IgD-negative memory B cell (primary cell): ENCODE measurements at regions not wholly inside any gene's neighbourhood (a gene's known extent, or its start where the extent isn't known, plus 50 kb on each side); places are given as distances from the start of the nearest gene placed in this dataset.

Experiments used
- H3K27ac Mint-ChIP-seq, 3 donors: one replicate each; pipeline ENCODE4 v1.8.0; 2020 to 2022; ENCODE audit warnings: mild to moderate bottlenecking in 3 of 3, mixed read lengths in 3 of 3, moderate library complexity in 1 of 3
- H3K27me3 Mint-ChIP-seq: one replicate; pipeline ENCODE4 v1.8.0; 2021; ENCODE audit warnings: mixed read lengths
- H3K36me3 Mint-ChIP-seq: one replicate; pipeline ENCODE4 v1.8.0; 2020; ENCODE audit warnings: mild to moderate bottlenecking, mixed read lengths
- H3K4me1 Mint-ChIP-seq, 3 donors: one replicate each; pipeline ENCODE4 v1.8.0; 2020 to 2022; ENCODE audit warnings: mixed read lengths in 3 of 3, mild to moderate bottlenecking in 1 of 3
- H3K4me3 Mint-ChIP-seq, 4 donors: one replicate each; pipeline ENCODE4 v1.8.0; 2020 to 2022; ENCODE audit warnings: mild to moderate bottlenecking in 4 of 4, mixed read lengths in 4 of 4, moderate library complexity in 3 of 4
- H3K9me3 Mint-ChIP-seq, 3 donors: one replicate each; pipeline ENCODE4 v1.8.0; 2020 to 2021; ENCODE audit warnings: mixed read lengths in 3 of 3, mild to moderate bottlenecking in 1 of 3

GRCh38 chr5:3010301-3010952 is 258.9 kb upstream of the IRX2 start:
- Mint-ChIP-seq H3K27ac (no peak overlapping the region), H3K36me3 (no peaks in the 10 kb centered on the region), H3K4me1 (no peaks in the 10 kb centered on the region), H3K27me3 (no peaks in the 10 kb centered on the region), H3K4me3 (no peak overlapping the region), H3K9me3 (peaks cover 0 to 9% (median 8%) of the 10 kb centered on the region in 3 donors)

DNA sequence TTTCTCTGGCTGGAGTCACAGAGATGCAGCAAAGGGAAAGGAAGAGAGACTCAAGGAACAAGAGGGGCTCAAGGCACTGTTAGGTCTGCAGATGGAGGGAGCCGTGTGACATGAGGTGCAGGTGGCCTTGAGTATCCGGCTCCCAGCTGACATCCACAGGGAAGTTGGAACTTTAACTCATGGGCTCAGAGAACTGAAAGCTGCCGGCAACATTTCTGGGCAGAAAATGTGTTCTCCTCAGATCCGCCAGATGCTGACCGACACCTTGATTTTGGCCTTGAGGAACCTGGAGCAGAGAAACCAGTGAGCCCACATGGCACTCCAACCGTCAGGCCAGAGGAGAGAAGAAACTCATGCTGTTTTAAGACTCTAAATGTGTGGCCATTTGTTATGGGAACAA is 258.1 kb upstream of the IRX2 start:
- H3K27me3 Mint-ChIP-seq: no peaks in the 10 kb centered on the region
- H3K27ac Mint-ChIP-seq: no peak overlapping the region
- H3K9me3 Mint-ChIP-seq: peaks cover 0 to 9% (median 5%) of the 10 kb centered on the region in 3 donors
- peaks cover 2% of the 10 kb centered on the region for H3K36me3 Mint-ChIP-seq
- H3K4me3 Mint-ChIP-seq: no peak overlapping the region
- H3K4me1 Mint-ChIP-seq: no peaks in the 10 kb centered on the region

DNA sequence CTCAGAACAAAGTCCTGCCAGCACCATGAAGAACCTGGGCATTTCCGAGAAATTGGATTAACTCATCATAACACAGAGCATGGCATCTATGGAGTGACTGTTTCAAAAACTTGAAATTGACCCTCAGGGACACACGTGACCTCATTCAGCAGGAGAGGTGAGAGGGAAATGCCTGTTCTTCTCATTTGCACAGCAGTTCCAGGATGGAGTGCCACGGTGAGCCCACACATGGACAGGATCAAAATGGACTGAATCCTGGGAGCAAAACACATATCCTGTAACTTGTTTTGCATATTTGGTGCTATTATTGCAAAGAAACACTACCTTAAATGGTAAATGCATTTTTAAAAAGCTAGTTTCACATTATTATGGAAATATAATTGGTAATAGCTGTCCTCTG is 256.1 kb upstream of the IRX2 start:
- Mint-ChIP-seq H3K27ac (no peak overlapping the region), H3K4me1 (no peaks in the 10 kb centered on the region), H3K36me3 (peaks cover 2% of the 10 kb centered on the region), H3K27me3 (no peaks in the 10 kb centered on the region), H3K9me3 (peaks cover 0 to 9% (median 4%) of the 10 kb centered on the region in 3 donors), H3K4me3 (no peak overlapping the region)

DNA sequence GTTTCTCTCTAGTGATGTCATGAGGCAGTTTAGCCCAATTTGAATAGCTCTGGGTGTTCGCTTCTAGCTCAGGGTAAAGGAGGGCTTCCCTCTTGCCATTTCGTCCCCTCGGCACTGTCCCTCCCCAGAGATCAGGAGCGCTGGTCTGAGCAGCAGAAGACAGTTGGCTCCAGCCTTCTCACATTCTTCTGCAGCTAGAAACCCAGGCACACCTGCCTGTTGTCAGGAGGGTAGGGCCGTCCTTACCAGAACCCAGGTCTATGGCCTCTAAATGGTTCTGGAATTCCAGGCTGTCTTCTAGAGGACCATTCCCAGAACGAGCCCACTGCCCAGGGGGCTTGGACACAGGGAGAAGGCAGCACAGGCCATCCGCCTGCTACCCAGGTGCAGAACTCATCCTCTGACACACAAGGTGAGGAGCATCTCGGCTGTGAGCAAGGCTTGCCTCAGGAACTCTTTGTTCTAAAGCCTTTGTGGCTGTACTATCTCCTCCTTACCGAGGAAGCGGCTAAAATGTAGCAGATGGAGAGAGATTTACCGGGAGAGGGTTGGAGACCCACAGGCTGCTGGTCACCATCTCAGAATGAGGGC is 255.6 kb upstream of the IRX2 start:
- Mint-ChIP-seq H3K36me3 (peaks cover 2% of the 10 kb centered on the region), H3K9me3 (peaks cover 0 to 9% (median 4%) of the 10 kb centered on the region in 3 donors), H3K4me1 (no peaks in the 10 kb centered on the region), H3K27me3 (no peaks in the 10 kb centered on the region), H3K27ac (no peak overlapping the region), H3K4me3 (no peak overlapping the region)

DNA sequence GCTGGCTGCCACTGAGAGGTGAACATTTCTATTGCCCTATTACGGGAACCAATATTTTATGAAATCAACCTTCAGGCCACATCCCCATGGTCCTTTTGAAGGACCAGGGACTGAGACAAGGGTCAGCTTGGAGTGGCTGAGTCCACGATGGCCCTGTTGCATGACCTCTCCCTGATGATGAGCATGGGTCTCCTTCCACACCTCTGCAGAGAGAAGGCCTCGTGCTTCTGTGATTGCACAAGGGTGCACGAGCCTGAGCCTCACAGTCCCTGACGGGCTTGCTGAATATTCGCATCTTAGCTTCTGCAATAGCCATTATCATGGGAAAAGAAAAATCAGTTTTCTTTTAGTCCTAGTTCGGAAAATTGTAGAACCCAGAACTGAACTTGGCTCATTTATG is 255.0 kb upstream of the IRX2 start:
- H3K36me3 Mint-ChIP-seq: peaks cover 2% of the 10 kb centered on the region
- no peak overlapping the region for H3K4me3 Mint-ChIP-seq
- H3K4me1 Mint-ChIP-seq: no peaks in the 10 kb centered on the region
- no peaks in the 10 kb centered on the region for H3K27me3 Mint-ChIP-seq
- no peak overlapping the region for H3K27ac Mint-ChIP-seq
- peaks cover 0 to 9% (median 4%) of the 10 kb centered on the region in 3 donors for H3K9me3 Mint-ChIP-seq

DNA sequence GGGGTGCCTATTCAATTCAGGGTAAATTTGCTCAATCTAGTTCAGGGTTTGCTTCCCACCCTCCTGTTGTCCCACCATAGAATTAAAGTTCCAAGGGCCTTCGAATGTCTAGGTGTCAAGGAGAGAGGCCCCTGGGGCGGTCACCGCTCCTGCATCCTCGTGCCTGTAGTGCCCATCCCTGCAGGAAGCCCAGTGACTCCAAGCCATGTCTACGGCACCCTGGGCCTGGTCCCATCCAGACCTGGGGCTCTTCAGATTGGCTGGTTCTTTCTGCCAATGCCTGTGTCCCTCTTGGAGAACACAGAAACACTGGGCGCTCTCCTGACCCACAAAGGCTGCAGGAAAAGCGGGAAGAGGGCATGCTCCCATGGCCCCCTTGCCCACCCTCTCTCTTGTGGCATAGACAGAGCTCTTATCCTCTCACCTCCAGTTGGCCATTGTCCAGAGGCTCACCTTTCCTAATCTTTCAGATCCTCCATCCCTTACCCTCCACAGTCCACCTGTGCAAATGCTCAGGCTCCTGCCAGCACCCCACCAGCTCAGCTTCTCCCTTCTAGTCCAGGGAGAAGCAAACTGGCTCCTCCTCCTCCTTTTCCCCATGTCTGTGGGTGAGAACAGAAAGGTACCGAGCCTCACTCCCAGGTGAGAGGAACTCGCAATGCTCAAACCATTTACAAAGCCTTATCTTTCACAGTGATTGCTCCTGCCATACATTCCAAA is 253.0 kb upstream of the IRX2 start:
- H3K4me3 Mint-ChIP-seq: no peak overlapping the region
- H3K27ac Mint-ChIP-seq: no peak overlapping the region
- H3K9me3 Mint-ChIP-seq: peaks cover 0 to 9% (median 3%) of the 10 kb centered on the region in 3 donors
- H3K27me3 Mint-ChIP-seq: no peaks in the 10 kb centered on the region
- H3K4me1 Mint-ChIP-seq: no peaks in the 10 kb centered on the region
- H3K36me3 Mint-ChIP-seq: peaks cover 2% of the 10 kb centered on the region

DNA sequence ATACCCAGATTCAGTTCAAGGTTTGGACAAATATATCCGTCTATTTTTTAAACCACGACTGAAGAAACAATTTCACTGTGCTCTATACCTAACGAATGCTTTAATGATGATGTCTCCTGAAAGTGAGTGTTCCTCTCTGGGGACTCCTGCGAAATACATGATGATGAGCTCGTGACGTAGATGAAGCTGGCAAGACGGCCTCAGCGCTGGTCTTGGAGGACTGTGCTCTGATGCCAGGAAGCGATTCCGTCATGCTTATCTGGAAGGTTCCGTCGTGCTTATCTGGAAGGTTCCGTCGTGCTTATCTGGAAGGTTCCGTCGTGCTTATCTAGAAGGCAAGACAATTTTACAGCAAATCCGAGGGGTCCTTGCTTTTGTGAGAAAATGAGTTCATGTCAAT is 250.8 kb upstream of the IRX2 start:
- Mint-ChIP-seq H3K27ac (no peak overlapping the region), H3K4me1 (no peaks in the 10 kb centered on the region), H3K27me3 (no peaks in the 10 kb centered on the region), H3K36me3 (peaks cover 2% of the 10 kb centered on the region), H3K9me3 (peaks cover 0 to 2% (median 1%) of the 10 kb centered on the region in 3 donors), H3K4me3 (peak overlapping the region in 1 of 4 donors; percentile 55)

DNA sequence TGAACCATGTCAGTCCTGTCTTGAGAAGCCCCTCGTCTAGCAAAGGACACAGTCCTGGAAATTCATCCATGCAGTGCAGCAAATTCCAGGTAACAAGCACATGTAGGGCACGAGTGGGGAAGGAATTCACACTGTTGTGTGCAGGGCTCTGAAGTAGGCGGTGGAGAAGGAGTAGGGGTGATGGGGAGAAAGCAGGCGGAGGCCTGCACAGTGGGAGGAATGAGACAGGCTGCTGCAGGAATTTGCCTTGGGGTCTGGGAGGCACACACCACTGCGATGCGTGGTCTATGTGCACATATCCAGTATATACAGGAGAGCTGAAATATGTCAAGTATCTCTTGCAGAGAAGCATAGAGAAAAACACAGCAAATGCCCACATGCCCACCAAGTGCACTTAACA is 249.2 kb upstream of the IRX2 start:
- H3K4me3 Mint-ChIP-seq: no peak overlapping the region
- peaks cover 2% of the 10 kb centered on the region for H3K36me3 Mint-ChIP-seq
- H3K27ac Mint-ChIP-seq: no peak overlapping the region
- no peaks in the 10 kb centered on the region for H3K4me1 Mint-ChIP-seq
- H3K9me3 Mint-ChIP-seq: peaks cover 0 to 1% (median 0%) of the 10 kb centered on the region in 3 donors
- H3K27me3 Mint-ChIP-seq: no peaks in the 10 kb centered on the region

GRCh38 chr5:2999926-3000325 is 248.4 kb upstream of the IRX2 start:
- Mint-ChIP-seq H3K9me3 (peaks cover 0 to 1% (median 0%) of the 10 kb centered on the region in 3 donors), H3K4me3 (no peak overlapping the region), H3K27ac (no peak overlapping the region), H3K36me3 (peaks cover under 1% of the 10 kb centered on the region), H3K27me3 (no peaks in the 10 kb centered on the region), H3K4me1 (no peaks in the 10 kb centered on the region)

DNA sequence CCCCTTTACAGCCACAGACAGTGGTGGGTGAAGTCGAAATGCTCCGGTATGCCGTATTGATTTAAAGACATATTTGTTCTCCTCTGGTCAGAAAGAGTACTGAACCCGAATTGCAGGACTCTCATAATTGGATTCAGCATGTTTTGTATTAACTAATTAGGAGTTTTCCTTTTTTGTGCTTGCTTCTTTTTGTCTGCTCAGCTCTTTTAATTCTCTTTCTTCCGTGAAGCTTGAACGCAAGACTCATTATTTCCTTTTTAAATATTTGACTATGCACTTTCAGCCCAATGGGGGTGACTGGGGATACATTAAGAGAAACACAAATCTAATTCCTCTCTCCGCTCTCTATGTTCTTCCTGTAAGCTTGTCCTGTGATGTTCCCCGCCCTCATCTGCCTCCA is 246.6 kb upstream of the IRX2 start:
- peaks cover 0 to 1% (median 0%) of the 10 kb centered on the region in 3 donors for H3K9me3 Mint-ChIP-seq
- no peaks in the 10 kb centered on the region for H3K4me1 Mint-ChIP-seq
- H3K27me3 Mint-ChIP-seq: no peaks in the 10 kb centered on the region
- H3K4me3 Mint-ChIP-seq: no peak overlapping the region
- H3K27ac Mint-ChIP-seq: no peak overlapping the region
- H3K36me3 Mint-ChIP-seq: no peaks in the 10 kb centered on the region

DNA sequence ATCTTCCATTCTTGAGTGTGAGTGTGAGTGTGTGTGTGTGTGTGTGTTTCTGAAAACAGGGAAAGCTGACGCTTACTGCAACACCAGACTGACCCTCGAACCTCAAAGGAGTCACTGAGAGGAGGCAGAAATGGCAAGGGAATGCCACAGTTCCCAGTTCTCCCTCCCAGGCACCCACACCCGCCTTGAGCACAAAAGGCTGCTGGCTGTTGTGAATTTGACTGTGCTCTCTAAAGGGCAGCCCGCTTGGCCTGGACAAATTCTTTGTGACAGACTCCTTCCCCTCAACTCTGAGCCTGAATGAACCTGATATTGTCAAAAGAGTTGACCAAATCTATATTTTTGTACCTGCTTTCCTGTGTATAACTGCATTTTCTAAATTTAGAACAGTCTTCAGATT is 245.7 kb upstream of the IRX2 start:
- Mint-ChIP-seq H3K27me3 (no peaks in the 10 kb centered on the region), H3K4me3 (no peak overlapping the region), H3K27ac (no peak overlapping the region), H3K36me3 (no peaks in the 10 kb centered on the region), H3K4me1 (no peaks in the 10 kb centered on the region), H3K9me3 (peaks cover 0 to 5% (median 1%) of the 10 kb centered on the region in 3 donors)

- Mint-ChIP-seq H3K4me3 (no peak overlapping the region), H3K27ac (no peak overlapping the region), H3K36me3 (no peaks in the 10 kb centered on the region), H3K27me3 (no peaks in the 10 kb centered on the region), H3K4me1 (no peaks in the 10 kb centered on the region), H3K9me3 (peaks cover 0 to 5% (median 1%) of the 10 kb centered on the region in 3 donors)
Observed at GRCh38 chr5:2996687-2997086, 245.2 kb upstream of the IRX2 start.

- Mint-ChIP-seq H3K9me3 (peaks cover 0 to 5% (median 1%) of the 10 kb centered on the region in 3 donors), H3K4me1 (no peaks in the 10 kb centered on the region), H3K4me3 (no peak overlapping the region), H3K36me3 (no peaks in the 10 kb centered on the region), H3K27ac (no peak overlapping the region), H3K27me3 (no peaks in the 10 kb centered on the region)
Observed at GRCh38 chr5:2996248-2996647, 244.8 kb upstream of the IRX2 start.

DNA sequence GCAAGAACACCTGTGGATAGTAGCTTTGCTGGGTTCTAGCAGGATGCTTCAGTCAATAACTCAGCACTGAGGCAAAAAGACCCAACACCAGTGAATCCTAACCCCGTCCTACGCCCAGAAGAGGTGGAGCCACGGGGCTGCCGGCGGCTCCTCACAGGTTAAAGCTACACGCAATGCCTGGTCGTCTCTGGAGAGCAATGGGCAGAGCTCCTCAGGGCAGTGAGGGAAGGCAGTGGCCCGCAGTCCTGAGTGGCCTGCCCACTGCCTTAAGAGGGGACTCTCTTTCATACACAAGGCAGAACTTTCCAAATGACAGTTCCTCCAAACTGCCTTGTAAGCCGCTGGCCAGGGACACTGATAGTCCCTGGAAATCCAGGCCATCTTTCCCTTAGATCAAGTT is 244.2 kb upstream of the IRX2 start:
- Mint-ChIP-seq H3K9me3 (peaks cover 0 to 5% (median 1%) of the 10 kb centered on the region in 3 donors), H3K27me3 (no peaks in the 10 kb centered on the region), H3K4me1 (no peaks in the 10 kb centered on the region), H3K36me3 (no peaks in the 10 kb centered on the region), H3K27ac (peak overlapping the region in 1 of 3 donors; percentile 35), H3K4me3 (no peak overlapping the region)

- Mint-ChIP-seq H3K9me3 (peaks cover 0 to 5% (median 1%) of the 10 kb centered on the region in 3 donors), H3K27me3 (no peaks in the 10 kb centered on the region), H3K27ac (peak overlapping the region in 1 of 3 donors; percentile 35), H3K4me1 (no peaks in the 10 kb centered on the region), H3K36me3 (no peaks in the 10 kb centered on the region), H3K4me3 (no peak overlapping the region)
Observed at GRCh38 chr5:2995035-2995434, 243.6 kb upstream of the IRX2 start.
